Tibial nerve (tissue), 3 donors: ENCODE measurements at regions not wholly inside any gene's neighbourhood (a gene's known extent, or its start where the extent isn't known, plus 50 kb on each side); places are given as distances from the start of the nearest gene placed in this dataset.

Experiments used
- POLR2A ChIP-seq, 2 donors: fragments of 450-650 bp; IDR thresholded peaks; one replicate each; pipeline ENCODE4 v1.6.1; 2017; ENCODE audit warnings: antibody characterized with exemption in 2 of 2, mild to moderate bottlenecking in 2 of 2, moderate library complexity in 2 of 2
- TF ChIP-seq, protein P1 (sequence below), 5 experiments: fragments of 200-600 bp in 3 of 5; fragments of 450-650 bp in 2 of 5; sonication (generic) in 3 of 5; IDR thresholded peaks; one replicate each; pipeline ENCODE4 v1.5.1; 2016 to 2019; ENCODE audit warnings: antibody characterized with exemption in 5 of 5, mild to moderate bottlenecking in 3 of 5, moderate library complexity in 2 of 5

- TF ChIP-seq, protein P1, sequence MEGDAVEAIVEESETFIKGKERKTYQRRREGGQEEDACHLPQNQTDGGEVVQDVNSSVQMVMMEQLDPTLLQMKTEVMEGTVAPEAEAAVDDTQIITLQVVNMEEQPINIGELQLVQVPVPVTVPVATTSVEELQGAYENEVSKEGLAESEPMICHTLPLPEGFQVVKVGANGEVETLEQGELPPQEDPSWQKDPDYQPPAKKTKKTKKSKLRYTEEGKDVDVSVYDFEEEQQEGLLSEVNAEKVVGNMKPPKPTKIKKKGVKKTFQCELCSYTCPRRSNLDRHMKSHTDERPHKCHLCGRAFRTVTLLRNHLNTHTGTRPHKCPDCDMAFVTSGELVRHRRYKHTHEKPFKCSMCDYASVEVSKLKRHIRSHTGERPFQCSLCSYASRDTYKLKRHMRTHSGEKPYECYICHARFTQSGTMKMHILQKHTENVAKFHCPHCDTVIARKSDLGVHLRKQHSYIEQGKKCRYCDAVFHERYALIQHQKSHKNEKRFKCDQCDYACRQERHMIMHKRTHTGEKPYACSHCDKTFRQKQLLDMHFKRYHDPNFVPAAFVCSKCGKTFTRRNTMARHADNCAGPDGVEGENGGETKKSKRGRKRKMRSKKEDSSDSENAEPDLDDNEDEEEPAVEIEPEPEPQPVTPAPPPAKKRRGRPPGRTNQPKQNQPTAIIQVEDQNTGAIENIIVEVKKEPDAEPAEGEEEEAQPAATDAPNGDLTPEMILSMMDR (IDR thresholded peaks at IDR 0.05): no peak
- no peak for TF ChIP-seq POLR2A (IDR thresholded peaks at IDR 0.05)
Observed at GRCh38 chr10:42454313-42454712, 184.1 kb downstream of the ZNF33B start.
